ENCODE measurements at regions not wholly inside any gene's neighbourhood (a gene's known extent, or its start where the extent isn't known, plus 50 kb on each side); places are given as distances from the start of the nearest gene placed in this dataset.

- Mint-ChIP-seq H3K36me3 (peaks cover 4% of the 10 kb centered on the region), H3K4me1 (ENCODE audit: low read depth in 2 of 2) (no peaks in the 10 kb centered on the region), H3K27me3 (peaks cover 6 to 19% of the 10 kb centered on the region in 2 donors), H3K4me3 (no peak overlapping the region), H3K9me3 (peaks cover 4% of the 10 kb centered on the region), H3K27ac (no peak overlapping the region)
- DNase-seq (ENCODE audit: low spot score) = no peak
- no peak for ATAC-seq
Observed at GRCh38 chr14:38973083-38973700, 129.8 kb downstream of the SEC23A start.

DNA sequence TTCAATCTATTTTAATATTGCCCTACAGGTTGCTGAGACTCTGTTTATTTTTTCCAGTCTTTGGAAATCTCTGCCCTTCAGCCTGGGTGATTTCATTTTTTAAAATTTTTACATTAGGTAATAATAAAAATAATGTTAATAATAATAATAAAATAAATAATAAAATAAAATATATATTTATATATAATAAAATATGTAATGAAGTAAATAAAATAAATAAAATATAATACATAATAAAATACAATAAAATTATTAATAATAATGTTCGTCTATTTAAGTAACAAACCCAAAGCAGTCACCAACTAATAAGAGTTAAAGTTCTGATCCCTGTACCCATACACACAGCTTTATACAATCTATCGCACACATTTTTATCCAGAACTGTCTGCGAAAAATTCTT lies 130.5 kb downstream of the SEC23A start:
- no peaks in the 10 kb centered on the region for H3K9me3 Mint-ChIP-seq

DNA sequence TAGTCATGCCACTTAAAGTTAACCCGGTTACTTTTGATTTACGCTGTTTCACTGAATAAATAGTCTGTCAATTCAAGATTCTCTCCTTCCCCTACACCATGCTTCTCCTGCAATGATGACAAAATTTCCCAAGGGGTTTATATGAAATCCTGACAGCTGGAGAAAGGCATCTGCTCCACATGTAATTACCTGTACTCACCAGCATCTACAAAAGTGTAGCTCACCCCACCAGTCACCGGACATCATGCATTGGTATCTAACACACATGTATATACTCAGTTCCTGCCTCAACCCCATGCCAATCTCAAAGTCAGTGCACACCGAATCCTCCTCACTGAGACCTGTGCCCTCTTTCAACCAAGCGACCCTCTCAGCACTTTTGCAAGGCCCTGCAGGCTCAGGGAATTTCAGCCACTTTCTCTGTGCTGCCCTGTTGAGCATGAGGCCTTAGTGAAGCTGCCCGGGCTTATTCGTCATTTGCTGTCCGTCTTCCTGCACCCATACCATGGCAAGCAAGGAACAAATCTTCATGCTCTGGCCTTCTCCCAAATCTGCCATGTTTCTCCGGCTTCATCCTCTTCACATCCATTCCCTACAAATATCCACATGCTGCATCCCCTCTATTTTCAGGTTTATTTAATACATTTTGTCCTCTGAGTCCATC lies 131.6 kb downstream of the SEC23A start:
- H3K36me3 Mint-ChIP-seq = no peaks in the 10 kb centered on the region
- DNase-seq (ENCODE audit: low spot score) (no peak), ATAC-seq (no peak)
- no peaks in the 10 kb centered on the region for H3K9me3 Mint-ChIP-seq
- peaks cover 2 to 12% of the 10 kb centered on the region in 2 donors for H3K27me3 Mint-ChIP-seq
- no peak overlapping the region for H3K27ac Mint-ChIP-seq
- H3K4me1 Mint-ChIP-seq (ENCODE audit: low read depth in 2 of 2) = no peaks in the 10 kb centered on the region
- no peak overlapping the region for H3K4me3 Mint-ChIP-seq

More for the DNA sequence above, 130.5 kb downstream of the SEC23A start:
- ATAC-seq (no peak), DNase-seq (ENCODE audit: low spot score) (no peak)
- Mint-ChIP-seq H3K4me3 (no peak overlapping the region), H3K36me3 (no peaks in the 10 kb centered on the region), H3K27me3 (peaks cover 2 to 12% of the 10 kb centered on the region in 2 donors), H3K27ac (no peak overlapping the region), H3K4me1 (ENCODE audit: low read depth in 2 of 2) (no peaks in the 10 kb centered on the region)

- Mint-ChIP-seq H3K9me3 (no peaks in the 10 kb centered on the region), H3K27ac (no peak overlapping the region), H3K27me3 (no peaks in the 10 kb centered on the region), H3K36me3 (no peaks in the 10 kb centered on the region), H3K4me3 (no peak overlapping the region), H3K4me1 (ENCODE audit: low read depth in 2 of 2) (no peaks in the 10 kb centered on the region)
- DNase-seq (ENCODE audit: low spot score) (no peak), ATAC-seq (no peak)
Observed at GRCh38 chr14:38964630-38965029, 138.4 kb downstream of the SEC23A start.

DNA sequence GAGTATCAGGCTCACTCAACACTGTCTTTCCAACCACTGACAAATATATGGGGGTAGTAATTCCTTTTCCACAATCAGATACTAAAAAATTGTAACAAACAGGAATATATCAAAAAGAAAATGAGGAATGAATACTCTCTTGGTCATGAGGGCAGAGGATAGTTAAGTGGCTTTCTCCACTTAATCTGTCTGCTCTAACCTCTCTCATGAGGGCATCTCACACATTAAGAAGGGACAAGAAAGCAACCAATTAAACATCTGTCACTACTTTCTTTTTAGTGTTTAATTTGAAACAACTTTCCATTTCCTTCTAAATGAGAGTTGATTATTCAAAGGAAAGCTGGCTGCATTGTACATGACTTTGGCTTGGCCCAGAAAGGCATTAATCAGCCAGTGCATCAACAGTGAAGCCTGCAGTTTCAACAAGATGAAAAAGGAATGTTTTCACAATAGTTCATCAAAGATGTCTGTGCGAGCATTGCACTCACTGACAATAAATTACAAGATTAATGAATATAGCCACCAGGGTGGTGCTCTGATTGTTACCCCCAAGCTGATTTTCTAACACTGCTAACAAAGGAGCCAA lies 142.0 kb downstream of the SEC23A start:
- Mint-ChIP-seq H3K4me1 (ENCODE audit: low read depth in 2 of 2) (no peaks in the 10 kb centered on the region), H3K4me3 (no peak overlapping the region), H3K9me3 (no peaks in the 10 kb centered on the region), H3K27ac (no peak overlapping the region), H3K27me3 (peaks cover 0 to 3% of the 10 kb centered on the region in 2 donors), H3K36me3 (no peaks in the 10 kb centered on the region)
- ATAC-seq = no peak
- DNase-seq (ENCODE audit: low spot score) = no peak

GRCh38 chr14:38959021-38959420 lies 144.0 kb downstream of the SEC23A start:
- Mint-ChIP-seq H3K27ac (no peak overlapping the region), H3K27me3 (peaks cover 5 to 8% of the 10 kb centered on the region in 2 donors), H3K4me3 (no peak overlapping the region), H3K4me1 (ENCODE audit: low read depth in 2 of 2) (no peaks in the 10 kb centered on the region), H3K36me3 (no peaks in the 10 kb centered on the region), H3K9me3 (no peaks in the 10 kb centered on the region)
- no peak for ATAC-seq
- DNase-seq (ENCODE audit: low spot score) = no peak

GRCh38 chr14:38958589-38958988 lies 144.4 kb downstream of the SEC23A start:
- Mint-ChIP-seq H3K4me1 (ENCODE audit: low read depth in 2 of 2) (no peaks in the 10 kb centered on the region), H3K4me3 (no peak overlapping the region), H3K36me3 (no peaks in the 10 kb centered on the region), H3K9me3 (no peaks in the 10 kb centered on the region), H3K27me3 (peaks cover 7 to 8% of the 10 kb centered on the region in 2 donors), H3K27ac (no peak overlapping the region)
- DNase-seq (ENCODE audit: low spot score) (no peak), ATAC-seq (no peak)

DNA sequence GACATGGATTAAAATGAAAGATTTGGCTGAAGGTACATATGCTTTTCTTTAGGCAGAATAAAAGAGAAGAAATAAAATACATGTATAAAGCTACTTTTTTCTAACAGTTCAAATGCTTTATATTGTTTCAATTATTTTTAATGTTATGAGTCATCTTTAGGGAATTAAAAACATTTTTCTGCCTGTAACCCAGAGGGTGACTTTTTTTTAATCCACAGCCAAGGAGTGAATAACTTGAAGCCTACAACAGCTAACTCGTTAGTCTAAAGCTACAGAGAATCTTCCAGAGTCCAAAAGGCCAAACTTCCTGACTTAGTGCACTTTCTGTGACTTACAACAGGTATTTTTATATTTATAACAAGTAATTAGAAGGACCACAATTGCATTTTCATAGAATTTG lies 151.6 kb downstream of the SEC23A start:
- no peak overlapping the region for H3K4me3 Mint-ChIP-seq
- H3K27me3 Mint-ChIP-seq = peaks cover 8 to 9% of the 10 kb centered on the region in 2 donors
- no peak for DNase-seq (ENCODE audit: low spot score)
- ATAC-seq = no peak
- H3K4me1 Mint-ChIP-seq (ENCODE audit: low read depth in 2 of 2) = no peaks in the 10 kb centered on the region
- H3K36me3 Mint-ChIP-seq = no peaks in the 10 kb centered on the region
- no peak overlapping the region for H3K27ac Mint-ChIP-seq
- no peaks in the 10 kb centered on the region for H3K9me3 Mint-ChIP-seq

GRCh38 chr14:38950676-38951075 lies 152.4 kb downstream of the SEC23A start:
- Mint-ChIP-seq H3K9me3 (no peaks in the 10 kb centered on the region), H3K27ac (no peak overlapping the region), H3K36me3 (no peaks in the 10 kb centered on the region), H3K27me3 (peaks cover 2 to 6% of the 10 kb centered on the region in 2 donors), H3K4me1 (ENCODE audit: low read depth in 2 of 2) (no peaks in the 10 kb centered on the region), H3K4me3 (no peak overlapping the region)
- no peak for DNase-seq (ENCODE audit: low spot score)
- ATAC-seq = no peak

DNA sequence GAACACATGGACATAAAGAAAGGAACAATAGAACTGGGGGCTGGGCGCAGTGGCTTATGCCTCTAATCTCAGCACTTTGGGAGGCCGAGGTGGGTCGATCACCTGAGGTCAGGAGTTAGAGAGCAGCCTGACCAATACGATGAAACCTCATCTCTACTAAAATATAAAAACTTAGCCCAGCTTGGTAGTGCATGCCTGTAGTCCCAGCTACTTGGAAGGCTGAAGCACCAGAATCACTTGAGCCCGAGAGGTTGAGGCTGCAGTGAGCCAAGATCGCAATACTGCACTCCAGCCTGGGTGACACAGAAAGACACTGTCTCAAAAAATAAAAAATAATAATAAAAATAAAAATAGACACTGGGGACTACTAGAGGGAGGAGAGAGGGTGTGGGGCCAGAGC lies 154.5 kb downstream of the SEC23A start:
- Mint-ChIP-seq H3K36me3 (no peaks in the 10 kb centered on the region), H3K4me1 (ENCODE audit: low read depth in 2 of 2) (no peaks in the 10 kb centered on the region), H3K4me3 (no peak overlapping the region), H3K9me3 (peaks cover 3% of the 10 kb centered on the region), H3K27ac (no peak overlapping the region), H3K27me3 (peaks cover 0 to 2% of the 10 kb centered on the region in 2 donors)
- ATAC-seq (no peak), DNase-seq (ENCODE audit: low spot score) (no peak)

DNA sequence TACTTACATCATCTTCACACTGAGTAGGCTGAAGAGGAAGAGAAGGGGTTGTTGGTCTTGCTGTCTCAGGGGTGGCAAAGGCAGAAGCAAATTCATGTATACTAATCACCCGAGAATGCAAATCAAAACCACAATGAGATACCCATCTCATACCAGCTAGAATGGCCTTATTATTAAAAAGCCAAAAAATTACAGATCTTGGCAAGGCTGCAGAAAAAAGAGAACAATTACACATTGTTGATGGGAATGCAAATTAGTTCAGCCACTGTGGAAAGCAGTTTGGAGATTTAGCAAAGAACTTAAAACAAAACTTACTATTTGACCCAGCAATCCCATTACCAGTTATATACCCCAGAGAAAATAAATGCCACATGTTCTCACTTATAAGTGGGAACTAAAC lies 154.9 kb downstream of the SEC23A start:
- Mint-ChIP-seq H3K36me3 (no peaks in the 10 kb centered on the region), H3K27me3 (no peaks in the 10 kb centered on the region), H3K27ac (no peak overlapping the region), H3K9me3 (peaks cover 3% of the 10 kb centered on the region), H3K4me3 (no peak overlapping the region), H3K4me1 (ENCODE audit: low read depth in 2 of 2) (no peaks in the 10 kb centered on the region)
- ATAC-seq (no peak), DNase-seq (ENCODE audit: low spot score) (no peak)

- ATAC-seq (no peak), DNase-seq (ENCODE audit: low spot score) (no peak)
- Mint-ChIP-seq H3K27me3 (no peaks in the 10 kb centered on the region), H3K27ac (no peak overlapping the region), H3K36me3 (no peaks in the 10 kb centered on the region), H3K4me3 (no peak overlapping the region), H3K4me1 (ENCODE audit: low read depth in 2 of 2) (no peaks in the 10 kb centered on the region), H3K9me3 (peaks cover 3% of the 10 kb centered on the region)
Observed at GRCh38 chr14:38947343-38947742, 155.7 kb downstream of the SEC23A start.

DNA sequence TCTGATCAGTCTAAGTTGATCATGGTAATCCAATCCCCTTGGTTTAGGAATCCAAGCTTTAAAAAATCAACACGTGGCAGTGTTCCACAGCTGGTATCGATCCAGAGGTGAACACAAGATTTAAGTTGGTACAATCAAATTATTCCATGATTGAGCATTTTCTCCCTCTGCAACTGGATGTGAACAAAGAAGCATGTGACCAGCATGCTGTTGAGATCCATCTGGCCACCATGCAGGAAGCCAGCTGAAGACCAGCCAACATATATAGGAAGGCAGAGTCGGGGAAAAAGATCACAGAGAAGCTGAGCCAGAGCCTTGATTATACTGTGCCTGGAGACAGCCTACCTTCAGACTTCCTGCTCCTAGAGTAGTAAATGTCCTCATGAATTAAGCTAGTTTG lies 158.3 kb downstream of the SEC23A start:
- no peaks in the 10 kb centered on the region for H3K27me3 Mint-ChIP-seq
- no peak for DNase-seq (ENCODE audit: low spot score)
- peaks cover 3% of the 10 kb centered on the region for H3K9me3 Mint-ChIP-seq
- ATAC-seq = no peak
- no peaks in the 10 kb centered on the region for H3K4me1 Mint-ChIP-seq (ENCODE audit: low read depth in 2 of 2)
- no peak overlapping the region for H3K4me3 Mint-ChIP-seq
- no peak overlapping the region for H3K27ac Mint-ChIP-seq
- no peaks in the 10 kb centered on the region for H3K36me3 Mint-ChIP-seq

DNA sequence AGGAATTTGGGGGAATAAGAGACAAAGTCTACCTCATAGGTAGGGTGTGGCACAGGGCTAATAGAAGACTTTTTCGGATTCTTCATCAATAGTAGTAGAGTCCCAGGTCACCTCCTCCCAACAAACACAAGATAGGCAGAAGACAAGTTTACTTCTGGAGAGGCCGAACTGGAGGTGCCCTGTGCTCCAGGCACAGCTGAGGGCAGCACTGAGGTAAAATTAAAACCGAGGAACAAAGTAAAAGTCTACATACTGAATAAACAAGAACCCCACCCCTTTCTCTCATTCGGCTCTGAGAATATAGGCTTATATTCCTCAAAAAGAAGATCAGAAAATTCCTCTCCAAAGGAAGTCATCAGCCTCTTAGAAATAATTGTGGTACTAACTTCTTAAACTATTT lies 161.5 kb downstream of the SEC23A start:
- no peaks in the 10 kb centered on the region for H3K4me1 Mint-ChIP-seq (ENCODE audit: low read depth in 2 of 2)
- ATAC-seq (no peak), DNase-seq (ENCODE audit: low spot score) (no peak)
- H3K9me3 Mint-ChIP-seq = peaks cover 3% of the 10 kb centered on the region
- no peak overlapping the region for H3K27ac Mint-ChIP-seq
- H3K36me3 Mint-ChIP-seq = no peaks in the 10 kb centered on the region
- no peaks in the 10 kb centered on the region for H3K27me3 Mint-ChIP-seq
- no peak overlapping the region for H3K4me3 Mint-ChIP-seq
